IMR-90 (cell line): ENCODE measurements at regions not wholly inside any gene's neighbourhood (a gene's known extent, or its start where the extent isn't known, plus 50 kb on each side); places are given as distances from the start of the nearest gene placed in this dataset.

Source experiments
- ATAC-seq: fragments of 200-7000 bp; cut with Tn5 transposase; 2 replicates; pipeline ENCODE4 v1.9.1; 2020; ENCODE audit warnings: low read depth, mild to moderate bottlenecking, moderate library complexity
- BruUV-seq: library from RNA; stranded (reverse); fragments of 400-500 nt; replicated peaks from 2 replicates; lab custom pipeline; 2021; lab: Mats Ljungman, UMichigan
- CTCF ChIA-PET: fragments of 300-600 bp; formaldehyde crosslinking; extraction: SDS; loops from one replicate; lab custom pipeline; 2021; ENCODE audit warnings: antibody characterized with exemption; lab: Yijun Ruan, JAX
- POLR2A ChIA-PET: fragments of 300-600 bp; sonication (Branson Sonifier 250); formaldehyde crosslinking; loops from one replicate; lab custom pipeline; 2022; ENCODE audit warnings: antibody characterized with exemption; ENCODE audit not compliant: unreplicated experiment; lab: Charles Lee
- DNase-seq: peaks from one replicate; pipeline ENCODE4 v3.0.0; 2013
- H2AFZ ChIP-seq: replicated peaks from 2 replicates; pipeline ENCODE3; 2013; ENCODE audit warnings: low read length, mild to moderate bottlenecking; ENCODE audit not compliant: poor library complexity
- H2AK5ac ChIP-seq: 2 replicates; pipeline ENCODE4 v1.6.1; 2013; ENCODE audit warnings: low read depth, low read length, inconsistent platforms
- H2AK9ac ChIP-seq: replicated peaks from 2 replicates; pipeline ENCODE3; 2013; ENCODE audit warnings: mild to moderate bottlenecking, low read depth, low read length, moderate library complexity; ENCODE audit not compliant: poor library complexity
- H2BK120ac ChIP-seq: 2 replicates; pipeline ENCODE4 v1.6.1; 2013; ENCODE audit warnings: low read depth, low read length, inconsistent platforms
- H2BK15ac ChIP-seq: 3 replicates; pipeline ENCODE4 v1.6.1; 2013; ENCODE audit warnings: low read depth, low read length, inconsistent platforms
- H2BK20ac ChIP-seq: 2 replicates; pipeline ENCODE4 v1.6.1; 2013; ENCODE audit warnings: low read depth, mild to moderate bottlenecking, inconsistent platforms, low read length, moderate library complexity
- H2BK5ac ChIP-seq: 2 replicates; pipeline ENCODE4 v1.6.1; 2013; ENCODE audit warnings: mild to moderate bottlenecking, low read depth, low read length, inconsistent platforms; ENCODE audit not compliant: poor library complexity, severe bottlenecking
- H3K14ac ChIP-seq: replicated peaks from 2 replicates; pipeline ENCODE4 v1.6.1; 2013; ENCODE audit warnings: low read depth, low read length, inconsistent platforms
- H3K18ac ChIP-seq: 2 replicates; pipeline ENCODE4 v1.6.1; 2013; ENCODE audit warnings: low read depth, low read length, control low read depth
- H3K23ac ChIP-seq: 2 replicates; pipeline ENCODE4 v1.6.1; 2013; ENCODE audit warnings: low read depth, low read length, inconsistent platforms
- H3K27ac ChIP-seq: 2 replicates; pipeline ENCODE4 v1.5.1; 2013; ENCODE audit warnings: mild to moderate bottlenecking, control low read depth, low read length; ENCODE audit not compliant: insufficient read depth
- H3K27me3 ChIP-seq: 2 replicates; pipeline ENCODE4 v1.6.1; 2013; ENCODE audit warnings: low read length; ENCODE audit not compliant: control insufficient read depth, insufficient read depth
- H3K36me3 ChIP-seq: 2 replicates; pipeline ENCODE4 v1.6.1; 2013; ENCODE audit warnings: low read length, mixed read lengths; ENCODE audit not compliant: control insufficient read depth, insufficient read depth
- H3K4ac ChIP-seq: 2 replicates; pipeline ENCODE4 v1.6.1; 2013; ENCODE audit warnings: low read depth, low read length, inconsistent platforms
- H3K4me1 ChIP-seq: 2 replicates; pipeline ENCODE4 v1.6.1; 2013; ENCODE audit warnings: low read length, mixed read lengths; ENCODE audit not compliant: control insufficient read depth, insufficient read depth
- H3K4me2 ChIP-seq: 2 replicates; pipeline ENCODE4 v1.6.1; 2013; ENCODE audit warnings: low read depth, mild to moderate bottlenecking, control low read depth, low read length, moderate library complexity
- H3K4me3 ChIP-seq: 2 replicates; pipeline ENCODE4 v1.5.1; 2013; ENCODE audit warnings: low read depth, mild to moderate bottlenecking, control low read depth, low read length, moderate library complexity; ENCODE audit not compliant: insufficient read depth
- H3K56ac ChIP-seq: 2 replicates; pipeline ENCODE4 v1.6.1; 2013; ENCODE audit warnings: low read length, inconsistent platforms; ENCODE audit not compliant: insufficient read depth; ENCODE audit errors: extremely low read depth
- H3K79me1 ChIP-seq, 2 experiments: 2 replicates each; pipeline ENCODE4 v1.6.1; 2013; ENCODE audit warnings: low read length in 2 of 2, inconsistent platforms in 1 of 2, low read depth in 1 of 2
- H3K9ac ChIP-seq: 2 replicates; pipeline ENCODE4 v1.6.1; 2013; ENCODE audit warnings: low read depth, low read length, control low read depth
- H3K9me1 ChIP-seq: 2 replicates; pipeline ENCODE4 v1.6.1; 2013; ENCODE audit warnings: low read length, inconsistent platforms; ENCODE audit not compliant: insufficient read depth
- H3K9me3 ChIP-seq: 2 replicates; pipeline ENCODE4 v1.6.1; 2013; ENCODE audit warnings: low read length; ENCODE audit not compliant: control insufficient read depth, insufficient read depth
- H4K20me1 ChIP-seq: 2 replicates; pipeline ENCODE4 v1.6.1; 2013; ENCODE audit warnings: low read length, inconsistent platforms; ENCODE audit not compliant: insufficient read depth
- H4K5ac ChIP-seq: 2 replicates; pipeline ENCODE4 v1.6.1; 2013; ENCODE audit warnings: mild to moderate bottlenecking, low read depth, low read length, control low read depth
- H4K8ac ChIP-seq, 2 experiments: 2 replicates each; pipeline ENCODE4 v1.6.1; 2013; ENCODE audit warnings: low read depth in 2 of 2, low read length in 2 of 2, control low read depth in 1 of 2, inconsistent platforms in 1 of 2
- H4K91ac ChIP-seq: 2 replicates; pipeline ENCODE4 v1.6.1; 2013; ENCODE audit warnings: low read depth, low read length, inconsistent platforms; ENCODE audit not compliant: insufficient read depth
- BHLHE40 ChIP-seq: fragments of 150-350 bp; IDR thresholded peaks from 2 replicates; pipeline ENCODE4 v1.6.1; 2016; ENCODE audit warnings: mild to moderate bottlenecking, low read depth, low read length
- CEBPB ChIP-seq: IDR thresholded peaks from 2 replicates; pipeline ENCODE4 v1.6.1; 2012; ENCODE audit warnings: low read depth, low read length, improper control_type of control experiment
- CHD1 ChIP-seq: IDR thresholded peaks from 2 replicates; pipeline ENCODE4 v1.6.1; 2012; ENCODE audit warnings: low read depth, low read length, improper control_type of control experiment
- CTCF ChIP-seq: conservative IDR thresholded peaks from 2 replicates; pipeline ENCODE4 v1.5.1; 2012; ENCODE audit warnings: mild to moderate bottlenecking, low read depth, low read length, improper control_type of control experiment
- ELK1 ChIP-seq: fragments of 150-350 bp; IDR thresholded peaks from 2 replicates; pipeline ENCODE4 v1.6.1; 2016; ENCODE audit warnings: low read depth, mild to moderate bottlenecking, low read length, moderate library complexity, borderline replicate concordance
- FOS ChIP-seq: fragments of 150-350 bp; IDR thresholded peaks from 2 replicates; pipeline ENCODE4 v1.6.1; 2016; ENCODE audit warnings: low read depth, low read length
- MAFK ChIP-seq: IDR thresholded peaks from 2 replicates; pipeline ENCODE4 v1.6.1; 2012; ENCODE audit warnings: low read depth, low read length, improper control_type of control experiment
- MAZ ChIP-seq: IDR thresholded peaks from 2 replicates; pipeline ENCODE4 v1.6.1; 2012; ENCODE audit warnings: low read depth, mild to moderate bottlenecking, low read length, improper control_type of control experiment, moderate library complexity, borderline replicate concordance
- MXI1 ChIP-seq: IDR thresholded peaks from 2 replicates; pipeline ENCODE4 v1.6.1; 2012; ENCODE audit warnings: low read depth, mild to moderate bottlenecking, low read length, moderate library complexity, borderline replicate concordance
- NFE2L2 ChIP-seq: fragments of 150-350 bp; IDR thresholded peaks from 2 replicates; pipeline ENCODE4 v1.6.1; 2016; ENCODE audit warnings: low read depth, mild to moderate bottlenecking, low read length
- POLR2A ChIP-seq: IDR thresholded peaks from 2 replicates; pipeline ENCODE4 v1.6.1; 2012; ENCODE audit warnings: mild to moderate bottlenecking, low read depth, low read length
- RAD21 ChIP-seq: IDR thresholded peaks from 2 replicates; pipeline ENCODE4 v1.6.1; 2012; ENCODE audit warnings: low read length, improper control_type of control experiment
- RCOR1 ChIP-seq: IDR thresholded peaks from 2 replicates; pipeline ENCODE4 v1.6.1; 2012; ENCODE audit warnings: mild to moderate bottlenecking, low read length, improper control_type of control experiment; ENCODE audit not compliant: insufficient replicate concordance
- RFX5 ChIP-seq: IDR thresholded peaks from 2 replicates; pipeline ENCODE4 v1.8.0; 2012; ENCODE audit warnings: low read depth, mild to moderate bottlenecking, low read length, moderate library complexity
- SMC3 ChIP-seq: fragments of 150-350 bp; IDR thresholded peaks from 2 replicates; pipeline ENCODE4 v1.6.1; 2016; ENCODE audit warnings: low read depth, mild to moderate bottlenecking, antibody characterized with exemption, low read length, moderate library complexity
- USF2 ChIP-seq: fragments of 150-350 bp; IDR thresholded peaks from 2 replicates; pipeline ENCODE4 v1.6.1; 2017; ENCODE audit warnings: mild to moderate bottlenecking, antibody characterized with exemption, low read length, low read depth
- WGBS, 2 experiments: methylation state at CpG; one replicate each; pipeline versions ENCODE4 v1.1.5 to v1.1.7; 2013; ENCODE audit warnings: missing lambda C conversion rate in 2 of 2; ENCODE audit not compliant: insufficient read length in 1 of 2; ENCODE audit errors: extremely low coverage in 2 of 2; 5-methylcytosine and 5-hydroxymethylcytosine counted together
- dilution Hi-C: fragments of 300-500 bp; cut with HindIII; formaldehyde crosslinking; loops from one replicate; pipeline ENCODE4 v1.14.3; 2018; ENCODE audit warnings: low sequenced_read_pairs; ENCODE audit not compliant: unreplicated experiment
- in situ Hi-C: fragments of 300-500 bp; cut with MboI; formaldehyde crosslinking; loops from 3 replicates; pipeline ENCODE4 v1.14.3; 2019; ENCODE audit warnings: low sequenced_read_pairs, inconsistent platforms, mixed read lengths
- intact Hi-C: fragments of 100-400 bp; cut with micrococcal nuclease; formaldehyde crosslinking; loops from 2 replicates; pipeline ENCODE4 v1.10.0; 2022

- no peak overlapping the region for H3K4me2 ChIP-seq
- H2AFZ ChIP-seq: no peak overlapping the region
- H4K91ac ChIP-seq: no peak overlapping the region
- no peak overlapping the region for H2AK5ac ChIP-seq
- no TSS peak for BruUV-seq
- no peak overlapping the region for H3K27ac ChIP-seq
- H3K4me1 ChIP-seq: no peaks in the 10 kb centered on the region
- H3K14ac ChIP-seq: no peak overlapping the region
- TF ChIP-seq ELK1: no peak
- TF ChIP-seq RAD21: no peak
- TF ChIP-seq CEBPB: no peak
- TF ChIP-seq MAZ: no peak
- TF ChIP-seq RFX5: no peak
- no peak for TF ChIP-seq SMC3
- TF ChIP-seq BHLHE40: no peak
- no peak for TF ChIP-seq RCOR1
- TF ChIP-seq CTCF: no peak
- no peak for TF ChIP-seq USF2
- no peak for TF ChIP-seq MXI1
- no peak for TF ChIP-seq FOS
- TF ChIP-seq POLR2A: no peak
- no peak for TF ChIP-seq CHD1
- no peak for TF ChIP-seq NFE2L2
- no peak for TF ChIP-seq MAFK
- no peaks in the 10 kb centered on the region for H3K79me1 ChIP-seq
- H3K36me3 ChIP-seq: no peaks in the 10 kb centered on the region
- H3K18ac ChIP-seq: no peak overlapping the region
- DNase-seq (no peak), ATAC-seq (no peak)
- POLR2A ChIA-PET: no interaction called here
- no peak overlapping the region for H2BK20ac ChIP-seq
- no peak overlapping the region for H3K56ac ChIP-seq
- no peaks in the 10 kb centered on the region for H3K27me3 ChIP-seq
- H2BK120ac ChIP-seq: no peak overlapping the region
- in situ Hi-C loops: no loop called here
- peaks cover 50% of the 10 kb centered on the region for H3K9me3 ChIP-seq
- no peak overlapping the region for H2BK15ac ChIP-seq
- no peak overlapping the region for H3K9ac ChIP-seq
- no peak overlapping the region for H2AK9ac ChIP-seq
- no peaks in the 10 kb centered on the region for H3K9me1 ChIP-seq
- H4K8ac ChIP-seq: no peak overlapping the region
- intact Hi-C loops: no loop called here
- dilution Hi-C loops: no loop called here
- H3K23ac ChIP-seq: no peak overlapping the region
- H3K4ac ChIP-seq: no peak overlapping the region
- H3K4me3 ChIP-seq: no peak overlapping the region
- CTCF ChIA-PET: no interaction called here
- H4K5ac ChIP-seq: no peak overlapping the region
- no peaks in the 10 kb centered on the region for H4K20me1 ChIP-seq
- no CpG with 5 or more reads among the region's 12 CpGs for WGBS, 2 experiments
- no peak overlapping the region for H2BK5ac ChIP-seq
These were observed 167.2 kb downstream of the TTLL2 start for GRCh38 chr6:167492100-167492449.
